CD14-positive monocyte (primary cell): ENCODE measurements at regions not wholly inside any gene's neighbourhood (a gene's known extent, or its start where the extent isn't known, plus 50 kb on each side); places are given as distances from the start of the nearest gene placed in this dataset.

ENCODE experiments used
- DNase-seq, 3 donors: peaks; one replicate each; pipeline ENCODE4 v3.0.0-alpha.2; 2011 to 2022
- H2AFZ ChIP-seq: 2 replicates; pipeline ENCODE4 v1.6.0; 2012; ENCODE audit warnings: mild to moderate bottlenecking, low read depth, low read length, inconsistent platforms; ENCODE audit not compliant: insufficient read depth, poor library complexity, severe bottlenecking
- H3K27ac ChIP-seq, 2 donors: 1 replicate in 1 of 2; 2 replicates in 1 of 2; pipeline ENCODE4 v1.5.1; 2012 to 2013; ENCODE audit warnings: low read length in 2 of 2, control low read depth in 1 of 2, inconsistent platforms in 1 of 2, low read depth in 1 of 2, mild to moderate bottlenecking in 1 of 2
- H3K27me3 ChIP-seq, 2 donors: one replicate each; pipeline versions ENCODE4 v1.6.0 to v1.6.1; 2011 to 2013; ENCODE audit warnings: low read length in 2 of 2; ENCODE audit not compliant: control insufficient read depth in 2 of 2, insufficient read depth in 2 of 2
- H3K36me3 ChIP-seq, 2 donors: replicated peaks in 1 of 2; 1 replicate in 1 of 2; 2 replicates in 1 of 2; pipeline versions ENCODE4 v1.5.1 to v1.6.1; 2012 to 2013; ENCODE audit warnings: low read length in 2 of 2, control low read depth in 1 of 2, inconsistent platforms in 1 of 2, mild to moderate bottlenecking in 1 of 2; ENCODE audit not compliant: insufficient read depth in 2 of 2, control insufficient read depth in 1 of 2
- H3K4me1 ChIP-seq, 2 donors: 1 replicate in 1 of 2; 2 replicates in 1 of 2; pipeline versions ENCODE4 v1.5.1 to v1.6.1; 2012 to 2013; ENCODE audit warnings: low read length in 2 of 2, control low read depth in 1 of 2, inconsistent platforms in 1 of 2, mild to moderate bottlenecking in 1 of 2, moderate library complexity in 1 of 2; ENCODE audit not compliant: insufficient read depth in 2 of 2, control insufficient read depth in 1 of 2
- H3K4me2 ChIP-seq: replicated peaks from 2 replicates; pipeline ENCODE3; 2012; ENCODE audit warnings: low read length, moderate library complexity, mild to moderate bottlenecking; ENCODE audit not compliant: poor library complexity, severe bottlenecking; ENCODE audit errors: extremely low read depth
- H3K4me3 ChIP-seq, 3 experiments: fragments of 200-600 bp in 1 of 3; sonication (generic) in 1 of 3; replicated peaks in 1 of 3; 1 replicate in 2 of 3; 2 replicates in 1 of 3; pipeline ENCODE4 v1.5.1; 2011 to 2013; ENCODE audit warnings: low read length in 3 of 3, mild to moderate bottlenecking in 3 of 3, control low read depth in 2 of 3, low read depth in 2 of 3, inconsistent platforms in 1 of 3, moderate library complexity in 1 of 3
- H3K79me2 ChIP-seq: 2 replicates; pipeline ENCODE4 v1.6.0; 2012; ENCODE audit warnings: mild to moderate bottlenecking, control low read depth, inconsistent platforms, low read length, moderate library complexity; ENCODE audit not compliant: insufficient read depth
- H3K9ac ChIP-seq: 2 replicates; pipeline ENCODE4 v1.6.0; 2017; ENCODE audit warnings: low read length, mild to moderate bottlenecking; ENCODE audit not compliant: insufficient read depth, poor library complexity, severe bottlenecking
- H3K9me3 ChIP-seq, 2 donors: replicated peaks in 1 of 2; 1 replicate in 1 of 2; 2 replicates in 1 of 2; pipeline versions ENCODE4 v1.5.1 to v1.6.1; 2012 to 2013; ENCODE audit warnings: low read length in 2 of 2, control low read depth in 1 of 2; ENCODE audit not compliant: control insufficient read depth in 1 of 2, insufficient read depth in 1 of 2
- H4K20me1 ChIP-seq: 2 replicates; pipeline ENCODE4 v1.6.0; 2012; ENCODE audit warnings: mild to moderate bottlenecking, low read length, control low read depth, moderate library complexity; ENCODE audit not compliant: insufficient read depth
- H3K27ac Mint-ChIP-seq, 7 donors: one replicate each; pipeline ENCODE4 v1.8.0; 2020; ENCODE audit warnings: mild to moderate bottlenecking in 7 of 7, mixed read lengths in 7 of 7, moderate library complexity in 6 of 7, inconsistent platforms in 2 of 7
- H3K27me3 Mint-ChIP-seq, 3 donors: one replicate each; pipeline ENCODE4 v1.8.0; 2021 to 2022; ENCODE audit warnings: low read depth in 3 of 3, mild to moderate bottlenecking in 3 of 3, mixed read lengths in 3 of 3, moderate library complexity in 3 of 3, inconsistent platforms in 1 of 3
- H3K36me3 Mint-ChIP-seq, 2 donors: one replicate each; pipeline ENCODE4 v1.8.0; 2020; ENCODE audit warnings: mixed read lengths in 2 of 2, inconsistent platforms in 1 of 2, mild to moderate bottlenecking in 1 of 2
- H3K4me1 Mint-ChIP-seq: one replicate; pipeline ENCODE4 v1.8.0; 2020; ENCODE audit warnings: mild to moderate bottlenecking, mixed read lengths
- H3K4me3 Mint-ChIP-seq, 2 donors: one replicate each; pipeline ENCODE4 v1.8.0; 2020; ENCODE audit warnings: mild to moderate bottlenecking in 2 of 2, mixed read lengths in 2 of 2, moderate library complexity in 1 of 2
- H3K9me3 Mint-ChIP-seq, 7 donors: one replicate each; pipeline ENCODE4 v1.8.0; 2020 to 2022; ENCODE audit warnings: mixed read lengths in 7 of 7, mild to moderate bottlenecking in 6 of 7, moderate library complexity in 6 of 7, inconsistent platforms in 2 of 7
- WGBS: methylation state at CpG from one replicate; pipeline ENCODE4 v1.1.5; 2013; ENCODE audit warnings: missing lambda C conversion rate; ENCODE audit not compliant: insufficient coverage; 5-methylcytosine and 5-hydroxymethylcytosine counted together
- intact Hi-C, 2 donors: fragments of 100-400 bp; cut with micrococcal nuclease; formaldehyde crosslinking; loops; one replicate each; pipeline versions ENCODE4 v1.15.0 to v1.15.1; 2023
- TF ChIP-seq, protein P1 (sequence below): fragments of 200-600 bp; IDR thresholded peaks from one replicate; pipeline ENCODE4 v1.8.0; 2022; ENCODE audit warnings: antibody characterized with exemption, mild to moderate bottlenecking

DNA sequence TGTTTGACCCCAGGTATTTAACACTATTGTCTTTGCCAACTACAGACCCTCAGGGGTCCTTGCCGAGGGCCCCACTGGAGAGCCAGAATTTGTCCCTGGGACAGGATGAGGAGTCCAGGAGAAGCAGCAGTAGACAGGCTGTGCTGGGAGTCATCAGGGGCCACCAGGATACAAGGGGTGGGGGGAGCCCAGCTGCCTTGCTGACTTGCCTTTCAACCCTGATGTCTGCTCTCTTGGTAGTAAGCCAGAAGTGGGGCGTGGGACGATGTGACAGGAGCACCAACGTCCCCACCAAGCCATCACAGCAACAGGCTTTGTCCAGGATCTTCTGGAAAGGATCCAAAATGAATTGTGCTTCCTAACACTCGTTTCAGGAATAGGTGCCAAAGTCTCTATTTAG is 62.4 kb upstream of the CDCA7L start:
- TF ChIP-seq, protein P1, sequence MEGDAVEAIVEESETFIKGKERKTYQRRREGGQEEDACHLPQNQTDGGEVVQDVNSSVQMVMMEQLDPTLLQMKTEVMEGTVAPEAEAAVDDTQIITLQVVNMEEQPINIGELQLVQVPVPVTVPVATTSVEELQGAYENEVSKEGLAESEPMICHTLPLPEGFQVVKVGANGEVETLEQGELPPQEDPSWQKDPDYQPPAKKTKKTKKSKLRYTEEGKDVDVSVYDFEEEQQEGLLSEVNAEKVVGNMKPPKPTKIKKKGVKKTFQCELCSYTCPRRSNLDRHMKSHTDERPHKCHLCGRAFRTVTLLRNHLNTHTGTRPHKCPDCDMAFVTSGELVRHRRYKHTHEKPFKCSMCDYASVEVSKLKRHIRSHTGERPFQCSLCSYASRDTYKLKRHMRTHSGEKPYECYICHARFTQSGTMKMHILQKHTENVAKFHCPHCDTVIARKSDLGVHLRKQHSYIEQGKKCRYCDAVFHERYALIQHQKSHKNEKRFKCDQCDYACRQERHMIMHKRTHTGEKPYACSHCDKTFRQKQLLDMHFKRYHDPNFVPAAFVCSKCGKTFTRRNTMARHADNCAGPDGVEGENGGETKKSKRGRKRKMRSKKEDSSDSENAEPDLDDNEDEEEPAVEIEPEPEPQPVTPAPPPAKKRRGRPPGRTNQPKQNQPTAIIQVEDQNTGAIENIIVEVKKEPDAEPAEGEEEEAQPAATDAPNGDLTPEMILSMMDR: no peak
- H2AFZ ChIP-seq: no peak overlapping the region
- H3K36me3 ChIP-seq: no peaks in the 10 kb centered on the region
- DNase-seq: no peak
- H3K79me2 ChIP-seq: no peaks in the 10 kb centered on the region
- no peaks in the 10 kb centered on the region for H3K36me3 Mint-ChIP-seq
- no peak overlapping the region for H3K4me3 Mint-ChIP-seq
- no peaks in the 10 kb centered on the region for H3K9me3 Mint-ChIP-seq
- no peaks in the 10 kb centered on the region for H3K4me1 ChIP-seq
- no peaks in the 10 kb centered on the region for H3K27me3 ChIP-seq
- no peak overlapping the region for H3K27ac Mint-ChIP-seq
- no peak overlapping the region for H3K4me3 ChIP-seq
- no peak overlapping the region for H3K9ac ChIP-seq
- H3K4me1 Mint-ChIP-seq: no peaks in the 10 kb centered on the region
- H3K27me3 Mint-ChIP-seq: peaks cover 0 to 1% (median 0%) of the 10 kb centered on the region in 3 donors
- intact Hi-C loops: loop anchor here in 1 of 2 donors (10.0 kb wide), 1 partner anchor 1233 kb away; no protein-coding TSS in a partner anchor
- H3K27ac ChIP-seq: no peak overlapping the region
- H4K20me1 ChIP-seq: no peaks in the 10 kb centered on the region
- no peaks in the 10 kb centered on the region for H3K9me3 ChIP-seq
- H3K4me2 ChIP-seq: no peak overlapping the region
- WGBS: 83% methylated on average over 4 of the region's 5 CpGs

DNA sequence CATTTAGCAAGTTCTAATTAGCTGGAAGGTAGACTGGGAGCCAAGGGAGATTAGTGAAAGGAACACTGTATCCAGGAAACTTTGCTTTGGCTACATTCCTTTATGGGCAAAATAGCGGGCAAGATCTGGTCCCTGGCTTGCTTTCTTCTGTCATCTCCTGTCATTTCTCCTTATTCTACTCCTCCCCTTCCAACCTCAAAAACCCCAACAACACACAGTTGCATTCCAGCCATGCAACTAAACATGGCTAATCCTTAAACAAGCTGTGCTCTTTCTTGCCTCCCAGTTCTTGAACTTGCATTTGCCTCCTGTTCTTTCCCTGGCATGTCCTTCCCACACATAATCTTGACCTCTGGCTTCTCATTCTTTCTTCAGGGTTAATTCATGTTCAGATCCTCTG is 59.5 kb upstream of the CDCA7L start:
- H3K4me3 Mint-ChIP-seq: no peak overlapping the region
- TF ChIP-seq, protein P1: no peak
- WGBS: 93% methylated on average over 1 of the region's 1 CpG
- no peak overlapping the region for H3K4me3 ChIP-seq
- H3K4me1 ChIP-seq: no peaks in the 10 kb centered on the region
- H3K4me2 ChIP-seq: no peak overlapping the region
- no peak for DNase-seq
- no peaks in the 10 kb centered on the region for H3K36me3 Mint-ChIP-seq
- no peaks in the 10 kb centered on the region for H3K79me2 ChIP-seq
- H3K27me3 Mint-ChIP-seq: peaks cover 0 to 1% (median 0%) of the 10 kb centered on the region in 3 donors
- H2AFZ ChIP-seq: no peak overlapping the region
- intact Hi-C loops: loop anchor here in 1 of 2 donors (10.0 kb wide), 1 partner anchor 1230 kb away; no protein-coding TSS in a partner anchor
- H3K4me1 Mint-ChIP-seq: peaks cover 6% of the 10 kb centered on the region
- H3K27ac Mint-ChIP-seq: no peak overlapping the region
- H3K9me3 ChIP-seq: no peaks in the 10 kb centered on the region
- H3K9ac ChIP-seq: no peak overlapping the region
- no peaks in the 10 kb centered on the region for H4K20me1 ChIP-seq
- H3K36me3 ChIP-seq: no peaks in the 10 kb centered on the region
- H3K9me3 Mint-ChIP-seq: no peaks in the 10 kb centered on the region
- H3K27ac ChIP-seq: no peak overlapping the region
- no peaks in the 10 kb centered on the region for H3K27me3 ChIP-seq
